ENCODE measurements at regions not wholly inside any gene's neighbourhood (a gene's known extent, or its start where the extent isn't known, plus 50 kb on each side); places are given as distances from the start of the nearest gene placed in this dataset.
"Not testable (repeated sequence)": the region's sequence is repeated elsewhere in the genome, so short reads cannot be mapped to it uniquely, and the experiment has no call there.

DNA sequence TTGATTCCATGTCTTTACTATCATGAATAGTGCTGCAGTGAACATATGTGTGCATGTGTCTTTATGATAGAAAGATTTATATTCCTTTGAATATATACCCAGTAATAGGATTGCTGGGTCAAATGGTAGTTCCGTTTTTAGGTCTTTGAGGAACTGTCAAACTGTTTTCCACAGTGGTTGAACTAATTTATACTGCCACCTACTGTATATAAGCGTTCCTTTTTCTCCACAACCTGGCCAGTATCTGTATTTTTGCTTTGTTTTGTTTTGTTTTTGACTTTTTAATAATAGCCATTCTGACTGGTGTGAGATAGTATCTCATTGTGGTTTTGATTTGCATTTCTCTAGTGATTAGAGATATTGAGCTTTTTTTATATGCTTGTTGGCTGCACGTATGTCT lies 641.6 kb downstream of the SUCLG1 start:
- intact Hi-C loops (cut with DNase I): no loop called here
- no peak overlapping the region for H3K27ac ChIP-seq

DNA sequence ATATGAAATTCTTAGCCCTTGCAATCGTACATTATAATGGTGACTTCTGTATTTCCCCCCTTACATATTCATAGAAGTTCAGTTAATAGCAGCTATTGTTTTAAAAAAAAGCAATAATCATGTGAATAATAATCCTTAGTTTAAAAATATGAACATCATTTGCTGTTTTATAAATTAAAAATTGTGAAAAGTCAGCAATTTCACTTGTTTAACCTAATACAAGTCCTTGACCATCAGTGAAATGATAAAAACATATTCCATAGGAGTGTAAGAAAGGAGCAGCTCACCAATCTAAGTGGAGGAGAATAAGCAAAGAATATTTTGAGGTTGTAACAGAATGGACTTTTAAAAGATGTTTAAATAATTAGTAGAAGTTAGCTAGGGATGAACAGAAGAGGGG lies 650.2 kb downstream of the SUCLG1 start:
- intact Hi-C loops (cut with DNase I): no loop called here
- Histone ChIP-seq H3K4me3 (no peak overlapping the region), H3K27me3 (no peaks in the 10 kb centered on the region), H3K9me3 (no peaks in the 10 kb centered on the region), H3K36me3 (no peaks in the 10 kb centered on the region), H3K27ac (no peak overlapping the region), H3K4me1 (ENCODE audit: insufficient read depth) (no peaks in the 10 kb centered on the region)
- no peak for DNase-seq
- WGBS, 3 donors: 85 to 92% (median 86%) methylated on average over 1 of the region's 1 CpG
- TF ChIP-seq POLR2A (IDR thresholded peaks at IDR 0.05) (no peak), CTCF (IDR thresholded peaks at IDR 0.05) (no peak), EP300 (IDR thresholded peaks at IDR 0.05) (no peak)

More for the DNA sequence above, 641.6 kb downstream of the SUCLG1 start:
- 34 to 45% (median 35%) methylated on average over 3 of the region's 3 CpGs for WGBS, 3 donors
- H3K9me3 ChIP-seq: no peaks in the 10 kb centered on the region
- DNase-seq: no peak
- no peaks in the 10 kb centered on the region for H3K36me3 ChIP-seq
- no peak overlapping the region for H3K4me3 ChIP-seq
- no peaks in the 10 kb centered on the region for H3K27me3 ChIP-seq
- TF ChIP-seq POLR2A (IDR thresholded peaks at IDR 0.05): no peak
- TF ChIP-seq EP300 (IDR thresholded peaks at IDR 0.05): no peak
- TF ChIP-seq CTCF (IDR thresholded peaks at IDR 0.05): no peak
- no peaks in the 10 kb centered on the region for H3K4me1 ChIP-seq (ENCODE audit: insufficient read depth)

DNA sequence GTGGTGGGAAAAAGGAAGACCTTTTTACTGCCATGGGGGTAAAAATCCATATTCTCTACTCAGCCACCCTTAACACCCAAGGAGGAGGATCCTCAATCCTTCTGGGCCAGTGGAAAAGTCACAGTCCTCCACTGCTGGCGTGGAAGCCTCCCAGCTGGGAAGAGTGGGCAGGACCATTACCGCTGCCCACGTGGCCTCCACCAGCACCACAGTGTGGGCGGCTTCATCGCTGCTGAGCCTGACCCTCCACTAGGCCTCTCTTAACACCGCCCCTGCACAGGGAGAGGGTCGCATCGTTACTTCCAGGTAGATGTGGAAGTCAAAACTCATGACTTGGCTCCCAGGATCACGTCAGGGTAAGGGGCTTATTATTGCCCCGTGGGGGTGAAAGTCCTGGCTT lies 656.5 kb downstream of the SUCLG1 start:
- H3K4me3 ChIP-seq: no peak overlapping the region
- no peaks in the 10 kb centered on the region for H3K4me1 ChIP-seq (ENCODE audit: insufficient read depth)
- intact Hi-C loops (cut with DNase I): no loop called here
- H3K36me3 ChIP-seq: no peaks in the 10 kb centered on the region
- DNase-seq: no peak
- H3K9me3 ChIP-seq: no peaks in the 10 kb centered on the region
- no peaks in the 10 kb centered on the region for H3K27me3 ChIP-seq
- 92 to 95% (median 92%) methylated on average over 10 of the region's 10 CpGs for WGBS, 3 donors
- H3K27ac ChIP-seq: no peak overlapping the region
- no peak for TF ChIP-seq CTCF (IDR thresholded peaks at IDR 0.05)
- TF ChIP-seq POLR2A (IDR thresholded peaks at IDR 0.05): no peak
- no peak for TF ChIP-seq EP300 (IDR thresholded peaks at IDR 0.05)

- H3K9me3 ChIP-seq: no peaks in the 10 kb centered on the region
- intact Hi-C loops (cut with DNase I): no loop called here
- no peaks in the 10 kb centered on the region for H3K27me3 ChIP-seq
- no peak overlapping the region for H3K27ac ChIP-seq
- H3K4me1 ChIP-seq (ENCODE audit: insufficient read depth): no peaks in the 10 kb centered on the region
- 50 to 77% (median 72%) methylated on average over 3 of the region's 3 CpGs for WGBS, 3 donors
- DNase-seq: no peak
- TF ChIP-seq EP300 (IDR thresholded peaks at IDR 0.05) (no peak), CTCF (IDR thresholded peaks at IDR 0.05) (no peak), POLR2A (IDR thresholded peaks at IDR 0.05) (no peak)
- H3K4me3 ChIP-seq: no peak overlapping the region
- no peaks in the 10 kb centered on the region for H3K36me3 ChIP-seq
Observed at GRCh38 chr2:83795777-83796176, 663.3 kb downstream of the SUCLG1 start.

DNA sequence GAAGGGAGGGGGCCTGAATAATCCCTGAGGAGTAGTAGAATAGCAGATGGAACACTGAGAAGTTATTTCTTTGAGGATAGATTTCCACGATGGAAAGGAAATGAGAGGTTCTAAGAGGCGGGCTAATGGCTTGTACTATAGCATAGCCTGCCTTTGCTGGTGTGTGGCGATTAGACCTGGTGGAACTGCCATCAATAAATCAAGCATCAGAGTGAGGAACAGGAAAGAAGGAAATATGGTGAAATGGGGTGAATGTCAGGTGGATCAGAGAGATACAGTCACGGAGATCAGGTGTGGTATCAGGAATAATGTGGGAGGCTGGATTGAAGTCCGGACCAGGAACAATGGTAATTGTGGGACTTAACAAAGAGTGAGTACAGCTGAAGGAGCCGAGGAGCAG lies 668.6 kb downstream of the SUCLG1 start:
- DNase-seq; H3K27ac ChIP-seq; H3K27me3 ChIP-seq; H3K9me3 ChIP-seq; H3K36me3 ChIP-seq; intact Hi-C loops (cut with DNase I); H3K4me1 ChIP-seq (ENCODE audit: insufficient read depth); H3K4me3 ChIP-seq: not testable (repeated sequence)
- WGBS, 3 donors: 85 to 92% (median 91%) methylated on average over 6 of the region's 6 CpGs

GRCh38 chr2:83789674-83790073 lies 669.4 kb downstream of the SUCLG1 start:
- intact Hi-C loops (cut with DNase I); H3K27ac ChIP-seq; DNase-seq; H3K9me3 ChIP-seq; H3K4me3 ChIP-seq; H3K27me3 ChIP-seq; H3K4me1 ChIP-seq (ENCODE audit: insufficient read depth); H3K36me3 ChIP-seq: not testable (repeated sequence)
- 87 to 100% (median 88%) methylated on average over 1 to 2 of the region's 2 CpGs for WGBS, 3 donors

- H3K36me3 ChIP-seq; H3K4me3 ChIP-seq; H3K9me3 ChIP-seq; H3K27ac ChIP-seq; H3K27me3 ChIP-seq; H3K4me1 ChIP-seq (ENCODE audit: insufficient read depth); DNase-seq: not testable (repeated sequence)
- intact Hi-C loops (cut with DNase I): loop anchor here in 1 of 4 donors (1.0 kb wide), 1 partner anchor 29 kb away; no protein-coding TSS in a partner anchor
- WGBS, 3 donors: 84 to 87% (median 87%) methylated on average over 9 of the region's 9 CpGs
Observed at GRCh38 chr2:83788938-83789566, 670.0 kb downstream of the SUCLG1 start.

Data from ovary (tissue), 7 donors.